ENCODE measurements at regions not wholly inside any gene's neighbourhood (a gene's known extent, or its start where the extent isn't known, plus 50 kb on each side); places are given as distances from the start of the nearest gene placed in this dataset.

GRCh38 chrX:40282348-40282747, 184.6 kb upstream of the BCOR start:
- no peaks in the 10 kb centered on the region for H3K36me3 ChIP-seq (ENCODE audit: low read depth)
- no peak overlapping the region for H3K4me2 ChIP-seq
- H4K20me1 ChIP-seq (ENCODE audit: insufficient read depth): no peaks in the 10 kb centered on the region
- no TSS peak for BruUV-seq (replicated peaks)
- H3K9me2 ChIP-seq (ENCODE audit: insufficient read depth): no peaks in the 10 kb centered on the region
- no peaks in the 10 kb centered on the region for H3F3A ChIP-seq (ENCODE audit: insufficient read depth, low read depth)
- H3K9me3 ChIP-seq (ENCODE audit: insufficient read depth, low read depth): no peaks in the 10 kb centered on the region
- no peaks in the 10 kb centered on the region for H3K27me3 ChIP-seq (ENCODE audit: insufficient read depth, low read depth)
- intact Hi-C loops (cut with micrococcal nuclease; ENCODE audit: unreplicated experiment): no loop called here
- no peaks in the 10 kb centered on the region for H3K79me2 ChIP-seq (ENCODE audit: low read depth)
- POLR2A ChIA-PET (ENCODE audit: unreplicated experiment): no interaction called here
- no peak overlapping the region for H2AFZ ChIP-seq
- no peak for DNase-seq
- H3K27ac ChIP-seq: no peak overlapping the region
- TF ChIP-seq CTCF (conservative IDR thresholded peaks at IDR 0.05): no peak
- TF ChIP-seq EZH2 (IDR thresholded peaks at IDR 0.05; ENCODE audit: low read depth): no peak
- no peaks in the 10 kb centered on the region for H3K4me1 ChIP-seq (replicated peaks; ENCODE audit: insufficient read depth)
- CTCF ChIA-PET: no interaction called here
- H3K4me3 ChIP-seq: no peak overlapping the region

- H4K20me1 ChIP-seq (ENCODE audit: insufficient read depth): no peaks in the 10 kb centered on the region
- TF ChIP-seq EZH2 (IDR thresholded peaks at IDR 0.05; ENCODE audit: low read depth): no peak
- no peak for TF ChIP-seq CTCF (conservative IDR thresholded peaks at IDR 0.05)
- no peaks in the 10 kb centered on the region for H3K9me3 ChIP-seq (ENCODE audit: insufficient read depth, low read depth)
- H3K27me3 ChIP-seq (ENCODE audit: insufficient read depth, low read depth): no peaks in the 10 kb centered on the region
- H3K36me3 ChIP-seq (ENCODE audit: low read depth): no peaks in the 10 kb centered on the region
- H3K4me2 ChIP-seq: no peak overlapping the region
- H3F3A ChIP-seq (ENCODE audit: insufficient read depth, low read depth): no peaks in the 10 kb centered on the region
- H3K79me2 ChIP-seq (ENCODE audit: low read depth): no peaks in the 10 kb centered on the region
- POLR2A ChIA-PET (ENCODE audit: unreplicated experiment): no interaction called here
- H2AFZ ChIP-seq: no peak overlapping the region
- H3K4me3 ChIP-seq: no peak overlapping the region
- no peak overlapping the region for H3K27ac ChIP-seq
- DNase-seq: no peak
- intact Hi-C loops (cut with micrococcal nuclease; ENCODE audit: unreplicated experiment): no loop called here
- CTCF ChIA-PET: no interaction called here
- BruUV-seq (replicated peaks): no TSS peak
- H3K9me2 ChIP-seq (ENCODE audit: insufficient read depth): no peaks in the 10 kb centered on the region
- no peaks in the 10 kb centered on the region for H3K4me1 ChIP-seq (replicated peaks; ENCODE audit: insufficient read depth)
Observed at GRCh38 chrX:40281336-40282005, 183.7 kb upstream of the BCOR start.

GRCh38 chrX:40279762-40280161, 182.0 kb upstream of the BCOR start:
- no peaks in the 10 kb centered on the region for H3K79me2 ChIP-seq (ENCODE audit: low read depth)
- no peaks in the 10 kb centered on the region for H3K9me2 ChIP-seq (ENCODE audit: insufficient read depth)
- BruUV-seq (replicated peaks): no TSS peak
- no peaks in the 10 kb centered on the region for H3K9me3 ChIP-seq (ENCODE audit: insufficient read depth, low read depth)
- no peak overlapping the region for H3K4me3 ChIP-seq
- ChIA-PET POLR2A (ENCODE audit: unreplicated experiment) (no interaction called here), CTCF (no interaction called here)
- H3K4me1 ChIP-seq (replicated peaks; ENCODE audit: insufficient read depth): no peaks in the 10 kb centered on the region
- DNase-seq: no peak
- no peaks in the 10 kb centered on the region for H3F3A ChIP-seq (ENCODE audit: insufficient read depth, low read depth)
- TF ChIP-seq CTCF (conservative IDR thresholded peaks at IDR 0.05): no peak
- H2AFZ ChIP-seq: no peak overlapping the region
- H3K27ac ChIP-seq: no peak overlapping the region
- intact Hi-C loops (cut with micrococcal nuclease; ENCODE audit: unreplicated experiment): no loop called here
- H3K4me2 ChIP-seq: no peak overlapping the region
- H4K20me1 ChIP-seq (ENCODE audit: insufficient read depth): no peaks in the 10 kb centered on the region
- H3K36me3 ChIP-seq (ENCODE audit: low read depth): no peaks in the 10 kb centered on the region
- H3K27me3 ChIP-seq (ENCODE audit: insufficient read depth, low read depth): no peaks in the 10 kb centered on the region

Data from PC-9 (cell line).